Lower lobe of right lung (tissue), 2 donors: ENCODE measurements at regions not wholly inside any gene's neighbourhood (a gene's known extent, or its start where the extent isn't known, plus 50 kb on each side); places are given as distances from the start of the nearest gene placed in this dataset.

Experiments
- ATAC-seq, 2 donors: fragments of 200-7000 bp; cut with Tn5 transposase; one replicate each; pipeline ENCODE4 v1.9.1; 2020 to 2022; ENCODE audit warnings: mild to moderate bottlenecking in 2 of 2, moderate library complexity in 2 of 2
- DNase-seq: peaks from one replicate; pipeline ENCODE4 v3.0.0-alpha.2; 2020
- H3K27ac ChIP-seq: fragments of 200-600 bp; one replicate; pipeline ENCODE4 v1.8.0; 2022
- H3K27me3 ChIP-seq: fragments of 200-600 bp; one replicate; pipeline ENCODE4 v1.8.0; 2022; ENCODE audit warnings: low read depth
- H3K36me3 ChIP-seq: fragments of 200-600 bp; one replicate; pipeline ENCODE4 v1.8.0; 2022; ENCODE audit warnings: mild to moderate bottlenecking
- H3K4me1 ChIP-seq: fragments of 200-600 bp; one replicate; pipeline ENCODE4 v1.8.0; 2022
- H3K4me3 ChIP-seq: fragments of 200-600 bp; one replicate; pipeline ENCODE4 v1.8.0; 2022; ENCODE audit warnings: mild to moderate bottlenecking
- H3K9me3 ChIP-seq: fragments of 200-600 bp; one replicate; pipeline ENCODE4 v1.8.0; 2022
- CTCF ChIP-seq: fragments of 200-600 bp; IDR thresholded peaks from one replicate; pipeline ENCODE4 v1.8.0; 2022; ENCODE audit warnings: antibody characterized with exemption, mild to moderate bottlenecking
- intact Hi-C: fragments of 100-400 bp; cut with DNase I; formaldehyde crosslinking; loops from one replicate; pipeline ENCODE4 v1.11.0; 2022
- donor health status: DM: no; HTN: yes; CAD: no; lungs with severe emphysema.

GRCh38 chr15:62779899-62780298, 262.6 kb upstream of the TPM1 start:
- intact Hi-C loops: no loop called here
- Histone ChIP-seq H3K27ac (no peak overlapping the region), H3K9me3 (no peaks in the 10 kb centered on the region), H3K4me3 (no peak overlapping the region), H3K4me1 (no peaks in the 10 kb centered on the region), H3K36me3 (no peaks in the 10 kb centered on the region), H3K27me3 (no peaks in the 10 kb centered on the region)
- TF ChIP-seq CTCF: no peak
- DNase-seq (no peak), ATAC-seq (no peak)

GRCh38 chr15:62781081-62781497, 261.5 kb upstream of the TPM1 start:
- ATAC-seq: peak in 1 of 2 donors; percentile 34
- Histone ChIP-seq H3K9me3 (no peaks in the 10 kb centered on the region), H3K27ac (no peak overlapping the region), H3K36me3 (no peaks in the 10 kb centered on the region), H3K27me3 (no peaks in the 10 kb centered on the region), H3K4me1 (no peaks in the 10 kb centered on the region), H3K4me3 (no peak overlapping the region)
- no peak for DNase-seq
- no peak for TF ChIP-seq CTCF
- intact Hi-C loops: no loop called here

GRCh38 chr15:62782071-62782841, 260.3 kb upstream of the TPM1 start:
- peak; percentile 58 for TF ChIP-seq CTCF
- no peak overlapping the region for H3K27ac ChIP-seq
- H3K9me3 ChIP-seq: no peaks in the 10 kb centered on the region
- no peak overlapping the region for H3K4me3 ChIP-seq
- no peaks in the 10 kb centered on the region for H3K36me3 ChIP-seq
- ATAC-seq: peak; percentile 90 to 93
- intact Hi-C loops: no loop called here
- H3K4me1 ChIP-seq: no peaks in the 10 kb centered on the region
- H3K27me3 ChIP-seq: no peaks in the 10 kb centered on the region
- DNase-seq: no peak

- Histone ChIP-seq H3K9me3 (no peaks in the 10 kb centered on the region), H3K27me3 (no peaks in the 10 kb centered on the region), H3K4me3 (no peak overlapping the region), H3K36me3 (no peaks in the 10 kb centered on the region), H3K4me1 (no peaks in the 10 kb centered on the region), H3K27ac (no peak overlapping the region)
- no peak for TF ChIP-seq CTCF
- intact Hi-C loops: no loop called here
- ATAC-seq: no peak
- no peak for DNase-seq
Observed at GRCh38 chr15:62782896-62783295, 259.7 kb upstream of the TPM1 start.

- Histone ChIP-seq H3K9me3 (no peaks in the 10 kb centered on the region), H3K27ac (no peak overlapping the region), H3K36me3 (no peaks in the 10 kb centered on the region), H3K4me1 (no peaks in the 10 kb centered on the region), H3K27me3 (no peaks in the 10 kb centered on the region), H3K4me3 (no peak overlapping the region)
- TF ChIP-seq CTCF: no peak
- intact Hi-C loops: no loop called here
- no peak for DNase-seq
- no peak for ATAC-seq
Observed at GRCh38 chr15:62783303-62783957, 259.1 kb upstream of the TPM1 start.
